ENCODE measurements at regions not wholly inside any gene's neighbourhood (a gene's known extent, or its start where the extent isn't known, plus 50 kb on each side); places are given as distances from the start of the nearest gene placed in this dataset.

- no peak for FAIRE-seq
- no peaks in the 10 kb centered on the region for H3K23me2 ChIP-seq (ENCODE audit: low read depth, low read length)
- no peak overlapping the region for H3K4me3 ChIP-seq (ENCODE audit: extremely low read depth in 1 of 4, insufficient read depth in 2 of 4, low read depth in 3 of 4, low read length in 4 of 4)
- H3K27me3 ChIP-seq (replicated peaks in 1 of 4; ENCODE audit: control insufficient read depth in 3 of 4, extremely low read depth in 1 of 4, insufficient read depth in 3 of 4, low read length in 3 of 4): no peaks in the 10 kb centered on the region
- 62% methylated on average over 5 of the region's 5 CpGs; no CpG with 5 or more reads in 1 of the 2 experiments for WGBS, 2 experiments (ENCODE audit: extremely low coverage in 1 of 2, insufficient coverage in 1 of 2, insufficient read length in 1 of 2, insufficient replicate concordance in 2 of 2, low coverage in 1 of 2, low lambda C conversion rate in 2 of 2, missing lambda C conversion rate in 1 of 2)
- no peak for DNase-seq (ENCODE audit: low read depth in 1 of 2, low spot score in 2 of 2)
- ChIA-PET CTCF (ENCODE audit: partially characterized antibody) (interaction anchor here (1.1 to 1.7 kb wide), 2 partner anchors 20 to 40 kb away, joined by 4 to 7 read pairs; no protein-coding TSS in a partner anchor), POLR2A (ENCODE audit: partially characterized antibody) (interaction anchor here (1.1 to 1.2 kb wide), 2 partner anchors 11 to 14 kb away, joined by 4 read pairs; no protein-coding TSS in a partner anchor)
- no peak overlapping the region for H3K23ac ChIP-seq (ENCODE audit: insufficient read length)
- H4K5ac ChIP-seq (ENCODE audit: insufficient read length, low read depth, low read length): no peak overlapping the region
- no peak overlapping the region for H3K56ac ChIP-seq (replicated peaks; ENCODE audit: insufficient read length, low read depth, low read length)
- H3K4me1 ChIP-seq (replicated peaks in 1 of 4; ENCODE audit: control insufficient read depth in 3 of 4, insufficient read depth in 4 of 4, low read length in 3 of 4): peaks cover 2 to 10% (median 4%) of the 10 kb centered on the region in 4 experiments; a peak in 6 of 7 replicates
- no peak overlapping the region for H2BK120ac ChIP-seq (replicated peaks; ENCODE audit: low read depth, low read length)
- no peak overlapping the region for H3K14ac ChIP-seq (ENCODE audit: insufficient read length)
- H3K18ac ChIP-seq (ENCODE audit: extremely low read depth, low read length): no peak overlapping the region
- H2BK20ac ChIP-seq (ENCODE audit: low read length): no peak overlapping the region
- no peaks in the 10 kb centered on the region for H3K79me1 ChIP-seq (ENCODE audit: low read depth, low read length)
- H2BK12ac ChIP-seq (ENCODE audit: low read depth, low read length): no peak overlapping the region
- H2AFZ ChIP-seq (ENCODE audit: low read length): peak overlapping the region; percentile 84
- H3K4ac ChIP-seq (replicated peaks; ENCODE audit: insufficient read length, low read depth, low read length): no peak overlapping the region
- no peaks in the 10 kb centered on the region for H3K36me3 ChIP-seq (ENCODE audit: control insufficient read depth in 2 of 4, insufficient read depth in 4 of 4, low read length in 3 of 4)
- H4K91ac ChIP-seq (replicated peaks; ENCODE audit: insufficient read length, low read length): no peak overlapping the region
- H4K20me1 ChIP-seq (replicated peaks in 1 of 2; ENCODE audit: control insufficient read depth in 1 of 2, insufficient read depth in 2 of 2, low read length in 2 of 2): no peaks in the 10 kb centered on the region
- no peak overlapping the region for H3K27ac ChIP-seq (ENCODE audit: low read depth, low read length)
- no peak overlapping the region for H2BK15ac ChIP-seq (ENCODE audit: low read length)
- no peaks in the 10 kb centered on the region for H3K79me2 ChIP-seq (ENCODE audit: control insufficient read depth in 1 of 2, insufficient read depth in 2 of 2, low read length in 2 of 2)
- H4K8ac ChIP-seq (ENCODE audit: extremely low read depth, insufficient read depth, low read length): no peak overlapping the region
- H2BK5ac ChIP-seq (ENCODE audit: low read depth, low read length): no peak overlapping the region
- H3K9me3 ChIP-seq (ENCODE audit: insufficient read depth in 2 of 2, low read depth in 1 of 2, low read length in 1 of 2): no peaks in the 10 kb centered on the region
- H3K4me2 ChIP-seq (ENCODE audit: insufficient read depth in 1 of 2, low read depth in 2 of 2, low read length in 2 of 2): no peak overlapping the region
- H3K9ac ChIP-seq (replicated peaks in 1 of 4; ENCODE audit: extremely low read depth in 1 of 4, low read depth in 3 of 4, low read length in 3 of 4): no peak overlapping the region
- no peak overlapping the region for H2AK5ac ChIP-seq (ENCODE audit: low read depth, low read length)
- TF ChIP-seq SP2 (IDR thresholded peaks at IDR 0.05; ENCODE audit: low read length) (no peak), ASH2L (IDR thresholded peaks at IDR 0.05; ENCODE audit: low read length) (peak; percentile 11), NANOG (IDR thresholded peaks at IDR 0.05; ENCODE audit: insufficient read depth, low read depth, low read length, poor library complexity, severe bottlenecking) (no peak)
- TF ChIP-seq, protein P1, sequence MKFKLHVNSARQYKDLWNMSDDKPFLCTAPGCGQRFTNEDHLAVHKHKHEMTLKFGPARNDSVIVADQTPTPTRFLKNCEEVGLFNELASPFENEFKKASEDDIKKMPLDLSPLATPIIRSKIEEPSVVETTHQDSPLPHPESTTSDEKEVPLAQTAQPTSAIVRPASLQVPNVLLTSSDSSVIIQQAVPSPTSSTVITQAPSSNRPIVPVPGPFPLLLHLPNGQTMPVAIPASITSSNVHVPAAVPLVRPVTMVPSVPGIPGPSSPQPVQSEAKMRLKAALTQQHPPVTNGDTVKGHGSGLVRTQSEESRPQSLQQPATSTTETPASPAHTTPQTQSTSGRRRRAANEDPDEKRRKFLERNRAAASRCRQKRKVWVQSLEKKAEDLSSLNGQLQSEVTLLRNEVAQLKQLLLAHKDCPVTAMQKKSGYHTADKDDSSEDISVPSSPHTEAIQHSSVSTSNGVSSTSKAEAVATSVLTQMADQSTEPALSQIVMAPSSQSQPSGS (IDR thresholded peaks at IDR 0.05; ENCODE audit: low read length): no peak
Measured at GRCh38 chr11:129291546-129291945, 84.1 kb upstream of the BARX2 start.

All from H1 (cell line).